ENCODE measurements at regions not wholly inside any gene's neighbourhood (a gene's known extent, or its start where the extent isn't known, plus 50 kb on each side); places are given as distances from the start of the nearest gene placed in this dataset.

DNA sequence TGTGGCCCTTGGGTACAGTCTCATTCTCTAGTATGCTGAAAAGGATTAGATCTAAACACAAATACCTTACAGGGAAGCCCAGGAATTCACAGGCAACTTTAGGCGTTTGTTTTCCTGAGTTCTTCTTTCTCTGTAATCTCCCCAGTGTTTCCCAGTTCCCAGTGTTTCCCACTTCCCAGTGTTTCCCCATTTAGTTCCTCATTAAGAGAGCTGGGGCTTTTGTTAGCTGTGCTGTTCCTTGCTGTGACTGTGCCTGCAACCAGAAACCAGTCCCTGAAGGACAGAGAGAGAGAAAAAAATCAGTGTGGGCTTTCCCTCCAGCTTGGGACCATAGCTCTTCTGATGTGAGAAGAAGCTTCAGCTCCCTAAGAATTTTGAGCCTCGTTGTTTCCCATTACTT lies 802.9 kb upstream of the COBL start:
- TF ChIP-seq, protein P1, sequence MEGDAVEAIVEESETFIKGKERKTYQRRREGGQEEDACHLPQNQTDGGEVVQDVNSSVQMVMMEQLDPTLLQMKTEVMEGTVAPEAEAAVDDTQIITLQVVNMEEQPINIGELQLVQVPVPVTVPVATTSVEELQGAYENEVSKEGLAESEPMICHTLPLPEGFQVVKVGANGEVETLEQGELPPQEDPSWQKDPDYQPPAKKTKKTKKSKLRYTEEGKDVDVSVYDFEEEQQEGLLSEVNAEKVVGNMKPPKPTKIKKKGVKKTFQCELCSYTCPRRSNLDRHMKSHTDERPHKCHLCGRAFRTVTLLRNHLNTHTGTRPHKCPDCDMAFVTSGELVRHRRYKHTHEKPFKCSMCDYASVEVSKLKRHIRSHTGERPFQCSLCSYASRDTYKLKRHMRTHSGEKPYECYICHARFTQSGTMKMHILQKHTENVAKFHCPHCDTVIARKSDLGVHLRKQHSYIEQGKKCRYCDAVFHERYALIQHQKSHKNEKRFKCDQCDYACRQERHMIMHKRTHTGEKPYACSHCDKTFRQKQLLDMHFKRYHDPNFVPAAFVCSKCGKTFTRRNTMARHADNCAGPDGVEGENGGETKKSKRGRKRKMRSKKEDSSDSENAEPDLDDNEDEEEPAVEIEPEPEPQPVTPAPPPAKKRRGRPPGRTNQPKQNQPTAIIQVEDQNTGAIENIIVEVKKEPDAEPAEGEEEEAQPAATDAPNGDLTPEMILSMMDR (IDR thresholded peaks at IDR 0.05; ENCODE audit: insufficient read depth, low read depth, low read length): no peak
- DNase-seq (ENCODE audit: low read depth): no peak
- H3K4me3 ChIP-seq (ENCODE audit: low read depth, low read length): no peak overlapping the region

DNA sequence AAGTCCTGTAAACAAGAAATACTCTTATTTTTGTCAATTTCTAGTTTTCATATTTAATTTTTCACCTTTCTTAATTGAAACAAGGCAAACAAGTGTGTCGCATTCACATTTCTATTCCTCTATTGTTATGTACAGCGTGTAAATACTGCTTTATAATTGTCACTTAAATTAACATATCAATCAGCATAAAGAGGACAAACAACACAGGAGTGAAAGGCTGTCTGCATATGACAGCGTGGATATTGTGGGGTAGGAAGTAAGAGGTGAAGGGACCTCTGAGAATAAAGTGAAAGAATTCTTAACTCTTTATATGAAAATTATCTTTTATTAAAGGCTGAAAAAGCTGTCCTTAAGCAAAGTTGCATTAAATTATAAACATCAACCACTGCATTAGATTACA lies 797.9 kb upstream of the COBL start:
- DNase-seq (ENCODE audit: low read depth): no peak
- TF ChIP-seq, protein P1 (IDR thresholded peaks at IDR 0.05; ENCODE audit: insufficient read depth, low read depth, low read length): no peak
- H3K4me3 ChIP-seq (ENCODE audit: low read depth, low read length): no peak overlapping the region

DNA sequence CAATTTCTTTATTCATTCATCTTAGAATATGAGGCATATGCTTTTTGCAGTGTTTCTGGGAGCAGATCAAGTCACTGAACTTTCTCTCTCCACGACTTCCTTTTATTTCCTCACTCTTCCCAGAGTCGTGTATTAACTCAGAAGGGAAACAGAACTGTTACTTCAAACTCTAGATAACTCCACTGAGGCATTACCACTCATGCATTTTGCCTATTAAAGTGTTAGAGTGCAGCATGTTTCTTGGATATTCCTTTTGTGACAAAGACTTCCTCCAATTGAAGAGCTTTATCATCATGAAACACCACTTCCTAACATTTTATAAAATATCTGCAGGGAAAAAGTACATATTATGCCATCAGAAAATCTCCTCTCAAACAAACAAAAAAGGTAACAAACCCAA lies 797.4 kb upstream of the COBL start:
- TF ChIP-seq, protein P1 (IDR thresholded peaks at IDR 0.05; ENCODE audit: insufficient read depth, low read depth, low read length): no peak
- no peak overlapping the region for H3K4me3 ChIP-seq (ENCODE audit: low read depth, low read length)
- DNase-seq (ENCODE audit: low read depth): no peak

DNA sequence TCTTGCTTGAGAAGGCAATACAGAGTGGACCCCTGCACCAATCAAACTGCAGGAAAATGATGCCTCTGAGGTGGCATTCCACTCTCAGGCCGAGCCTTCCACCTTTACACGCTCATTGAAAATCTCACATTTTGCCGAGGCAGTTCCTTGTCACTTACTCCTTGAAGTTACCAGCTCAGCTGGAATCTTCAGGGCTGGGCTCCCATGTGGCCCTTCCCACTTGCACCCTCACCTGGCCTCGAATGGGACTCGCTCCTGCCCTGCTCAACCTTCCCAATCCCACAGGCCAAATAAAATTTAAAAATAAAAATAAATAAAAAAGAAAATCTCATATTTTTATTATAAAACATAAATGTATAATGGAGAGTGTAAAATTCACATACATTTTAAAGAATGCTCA lies 790.7 kb upstream of the COBL start:
- TF ChIP-seq, protein P1 (IDR thresholded peaks at IDR 0.05; ENCODE audit: insufficient read depth, low read depth, low read length): no peak
- H3K4me3 ChIP-seq (ENCODE audit: low read depth, low read length): no peak overlapping the region
- no peak for DNase-seq (ENCODE audit: low read depth)

DNA sequence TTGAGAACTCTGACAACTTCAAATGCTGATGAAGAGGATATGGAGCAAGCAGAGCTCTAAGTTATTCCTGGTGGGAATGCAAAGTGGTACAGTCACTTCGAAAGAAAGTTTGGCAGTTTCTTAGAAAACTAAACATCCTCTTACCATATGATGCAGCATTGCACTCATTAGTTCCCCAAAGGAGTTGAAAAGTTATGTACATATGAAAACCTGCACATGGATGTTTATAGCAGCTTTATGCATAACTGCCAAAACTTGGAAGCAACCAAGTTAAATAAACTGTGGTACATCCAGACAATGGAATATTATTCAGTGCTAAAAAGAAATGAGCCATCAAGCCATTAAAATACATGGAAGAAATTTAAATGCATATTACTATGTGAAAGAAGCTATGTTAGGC lies 779.3 kb upstream of the COBL start:
- TF ChIP-seq, protein P1 (IDR thresholded peaks at IDR 0.05; ENCODE audit: insufficient read depth, low read depth, low read length): no peak
- no peak for DNase-seq (ENCODE audit: low read depth)
- H3K4me3 ChIP-seq (ENCODE audit: low read depth, low read length): no peak overlapping the region

DNA sequence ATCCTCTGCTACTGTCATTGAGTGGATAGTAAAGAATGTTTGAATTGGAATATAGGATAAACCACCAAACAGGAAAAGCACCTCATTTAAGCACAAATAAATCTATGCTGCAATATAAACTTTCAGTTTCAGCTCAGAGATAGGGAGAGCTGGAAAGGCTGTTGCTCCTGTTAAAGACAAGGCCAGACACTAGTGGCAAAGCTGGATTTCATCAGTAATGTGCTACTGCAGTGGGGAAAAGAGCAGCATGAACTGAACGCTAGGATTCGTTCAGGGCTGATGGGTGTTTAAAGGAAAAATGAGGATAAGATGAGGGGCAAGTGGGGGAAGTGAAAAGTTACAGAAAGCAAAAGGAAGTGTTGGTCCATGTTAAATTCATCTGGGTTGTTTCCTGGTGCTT lies 775.4 kb upstream of the COBL start:
- TF ChIP-seq, protein P1 (IDR thresholded peaks at IDR 0.05; ENCODE audit: insufficient read depth, low read depth, low read length): no peak
- no peak for DNase-seq (ENCODE audit: low read depth)
- no peak overlapping the region for H3K4me3 ChIP-seq (ENCODE audit: low read depth, low read length)

DNA sequence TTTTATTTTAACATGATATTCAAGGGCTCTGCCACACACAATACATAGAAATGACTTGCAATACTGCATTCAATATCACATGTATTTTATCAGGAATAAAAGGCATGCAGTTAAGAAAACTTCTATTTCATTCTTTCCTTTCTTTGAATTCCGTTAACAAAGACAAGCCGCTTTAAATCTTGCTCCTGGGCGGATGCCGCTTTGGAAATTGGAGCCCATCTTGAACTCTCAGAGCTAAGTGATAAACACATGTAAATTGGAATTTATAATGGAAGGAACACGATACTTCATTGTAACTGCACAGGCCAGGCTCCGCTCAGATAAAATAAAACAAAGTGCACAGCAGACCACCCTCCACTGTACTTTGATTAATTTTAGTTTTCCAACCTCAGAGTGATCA lies 774.5 kb upstream of the COBL start:
- TF ChIP-seq, protein P1 (IDR thresholded peaks at IDR 0.05; ENCODE audit: insufficient read depth, low read depth, low read length): no peak
- DNase-seq (ENCODE audit: low read depth): no peak
- no peak overlapping the region for H3K4me3 ChIP-seq (ENCODE audit: low read depth, low read length)

All from fibroblast of villous mesenchyme (primary cell).